CD4-positive, alpha-beta T cell treated with Interferon alpha-2 for 1 hour (primary cell): ENCODE measurements at regions not wholly inside any gene's neighbourhood (a gene's known extent, or its start where the extent isn't known, plus 50 kb on each side); places are given as distances from the start of the nearest gene placed in this dataset.
"Not testable (repeated sequence)": the region's sequence is repeated elsewhere in the genome, so short reads cannot be mapped to it uniquely, and the experiment has no call there.

Experiments
- DNase-seq, 2 donors: peaks; one replicate each; pipeline ENCODE4 v3.0.0-alpha.2; 2020 to 2022

DNA sequence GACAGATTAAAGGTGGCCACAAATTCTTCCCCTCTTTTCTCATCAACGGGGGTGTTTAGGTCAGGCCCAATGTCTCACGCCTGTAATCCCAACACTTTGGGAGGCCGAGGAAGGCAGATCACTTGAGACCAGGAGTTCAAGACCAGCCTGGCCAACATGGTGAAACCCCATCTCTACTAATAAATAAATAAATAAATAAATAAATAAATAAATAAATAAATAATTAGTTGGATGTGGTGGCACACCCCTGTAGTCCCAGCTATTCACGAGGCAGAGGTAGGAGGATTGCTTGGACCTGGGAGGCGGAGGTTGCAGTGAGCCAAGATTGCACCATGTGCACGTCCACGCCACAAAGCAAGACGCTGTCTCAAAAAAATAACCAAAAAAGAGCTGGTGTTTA is 180.7 kb downstream of the FASLG start:
- not testable (repeated sequence) for DNase-seq

DNA sequence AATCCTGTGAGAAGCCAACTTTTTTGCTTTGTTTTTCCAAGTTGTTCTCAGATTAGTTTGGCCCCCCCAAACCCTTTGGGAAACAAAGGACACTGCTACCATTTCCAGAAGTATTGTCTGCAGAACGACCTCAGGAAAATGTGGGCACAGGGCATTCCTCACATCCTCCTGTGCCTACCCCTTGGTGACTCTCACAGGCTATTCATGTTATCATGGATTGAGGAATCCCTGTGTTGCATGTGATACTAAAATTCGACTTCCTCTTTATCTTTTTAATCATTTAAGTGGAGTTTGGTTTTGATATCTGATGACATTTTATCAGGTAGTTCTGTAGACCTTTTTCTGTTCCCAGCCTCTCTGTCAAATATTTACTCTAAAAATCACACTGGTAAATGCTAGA is 184.5 kb downstream of the FASLG start:
- no peak for DNase-seq

DNA sequence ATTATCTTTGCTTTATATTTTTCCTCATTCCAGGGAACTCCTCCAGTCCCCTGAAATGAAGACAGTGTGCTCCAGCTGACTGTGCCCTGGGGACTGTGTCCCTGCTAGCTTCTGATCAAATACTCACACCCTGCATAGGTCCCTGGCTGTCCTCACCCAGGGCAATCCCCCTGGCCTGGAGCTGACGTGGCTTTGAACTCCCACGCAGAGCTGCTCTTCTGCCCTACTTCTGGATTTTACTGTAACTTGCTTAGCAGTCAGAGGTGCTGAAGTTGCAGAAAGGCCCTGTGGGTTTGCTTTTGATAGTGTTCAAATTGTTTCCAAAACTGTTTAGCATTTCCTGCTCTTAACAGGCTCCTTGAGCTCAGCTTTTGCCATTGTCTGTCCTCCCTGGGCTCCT is 186.5 kb downstream of the FASLG start:
- peak; percentile 6 to 56 for DNase-seq

DNA sequence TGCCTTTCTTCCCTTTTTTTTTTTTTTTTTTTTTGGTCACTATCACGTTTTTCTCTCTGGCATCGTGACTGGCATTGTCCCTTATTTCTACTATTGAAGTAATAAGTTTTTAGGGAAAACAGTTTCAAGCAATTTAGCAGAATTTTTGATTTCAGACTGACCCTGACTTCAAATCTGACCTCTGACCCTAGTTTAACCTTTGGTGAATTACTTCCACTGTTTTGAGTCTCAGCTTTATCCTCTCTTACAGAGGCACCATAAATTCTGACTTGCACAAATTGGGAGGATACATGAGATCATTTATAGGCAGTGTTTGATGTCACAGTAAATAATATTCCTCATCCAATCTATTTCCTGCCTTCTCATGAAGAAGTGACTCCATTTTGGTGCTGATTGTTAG is 187.0 kb downstream of the FASLG start:
- DNase-seq = no peak

DNA sequence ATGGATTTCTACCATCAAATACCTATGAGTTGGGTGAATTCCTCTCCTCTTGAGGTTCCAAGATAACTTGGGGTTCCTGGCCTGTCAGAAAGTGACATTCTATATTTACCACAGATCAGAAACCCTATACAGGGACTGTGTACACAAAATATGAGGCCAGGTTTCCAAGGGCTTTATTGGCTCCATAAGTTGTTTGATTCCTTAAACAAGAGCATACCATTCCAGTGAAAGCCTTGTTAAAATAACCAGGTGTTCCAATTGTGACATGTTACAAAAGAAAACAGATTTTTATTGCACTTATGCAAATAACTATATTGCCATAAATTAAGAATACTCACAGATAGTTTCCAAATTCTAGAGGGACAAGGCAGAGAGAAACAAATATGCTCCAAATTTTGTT is 188.9 kb downstream of the FASLG start:
- DNase-seq = not testable (repeated sequence)

DNA sequence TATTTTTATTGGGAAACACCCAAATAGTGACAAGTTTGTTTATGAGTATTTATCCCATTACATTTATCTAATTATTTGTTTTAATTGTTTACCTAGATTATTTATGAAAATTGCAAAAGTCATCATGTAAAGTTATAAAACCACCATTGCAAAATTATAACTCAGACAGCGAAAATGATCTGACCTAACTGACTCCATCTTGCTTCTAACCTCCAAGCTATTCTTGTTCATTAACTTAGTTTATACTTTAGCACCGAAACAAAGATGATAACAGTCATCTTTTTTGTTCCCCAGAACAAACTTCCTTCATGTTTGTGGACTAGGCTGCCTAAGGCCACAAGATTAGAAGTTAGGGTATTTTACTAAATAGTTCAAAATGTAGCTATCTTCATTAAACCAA is 190.8 kb downstream of the FASLG start:
- DNase-seq = no peak

DNA sequence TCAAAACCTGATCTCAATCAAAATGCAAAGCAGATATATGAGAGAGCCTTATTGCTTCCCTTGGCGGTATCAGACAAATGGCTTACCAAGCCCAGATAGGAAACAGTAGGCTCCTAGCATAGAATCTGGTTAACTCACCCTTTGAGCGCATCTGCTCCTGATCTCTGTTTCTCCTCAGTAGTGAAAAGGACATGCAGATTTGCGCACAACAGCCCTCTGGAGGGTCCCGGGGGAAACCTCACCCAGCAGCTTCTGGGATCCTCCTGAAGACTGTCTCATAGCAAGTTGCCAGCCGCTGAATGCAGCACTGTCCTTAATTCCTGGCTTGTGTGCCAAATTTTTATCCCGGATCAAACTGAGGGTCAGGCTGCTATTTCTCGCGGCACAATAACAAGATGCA is 192.2 kb downstream of the FASLG start:
- DNase-seq = no peak

DNA sequence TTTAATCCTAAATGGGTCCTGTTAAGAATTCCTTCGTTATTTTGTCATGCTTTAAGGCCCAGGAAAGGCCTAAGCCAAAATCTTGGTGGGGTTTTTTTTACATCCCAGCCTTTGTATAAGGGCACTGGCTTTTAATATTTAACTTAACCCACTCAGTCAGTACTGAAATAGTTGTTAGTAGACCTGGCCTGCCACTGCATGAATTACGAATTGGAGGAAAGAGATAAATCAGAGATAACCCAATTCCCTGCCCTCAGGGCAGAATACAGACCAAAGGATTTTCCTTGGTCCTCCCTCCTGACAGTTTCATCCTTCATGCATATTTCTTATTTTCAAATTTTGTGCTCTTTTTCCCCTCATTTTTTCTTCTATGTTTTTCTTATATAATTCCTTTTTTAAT is 193.0 kb downstream of the FASLG start:
- DNase-seq = no peak

DNA sequence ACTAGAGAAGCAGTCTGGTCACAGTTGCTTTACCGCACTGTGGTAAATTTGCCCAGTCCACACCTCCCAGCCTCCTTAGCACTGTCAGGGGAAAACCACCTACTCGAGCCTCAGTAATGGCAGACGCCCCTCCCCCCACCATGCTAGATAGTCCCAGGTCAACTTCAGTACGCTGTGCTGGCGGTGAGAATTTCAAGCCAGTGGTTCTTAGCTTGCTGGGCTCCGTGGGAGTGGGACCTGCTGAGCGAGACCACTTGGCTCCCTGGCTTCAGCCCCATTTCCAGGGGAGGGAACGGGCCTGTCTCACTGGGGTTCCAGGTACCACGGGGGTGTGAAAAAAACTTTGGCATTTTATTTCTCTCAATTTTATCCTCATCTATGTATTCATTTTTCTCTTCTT is 194.8 kb downstream of the TNFSF18 start:
- not testable (repeated sequence) for DNase-seq

DNA sequence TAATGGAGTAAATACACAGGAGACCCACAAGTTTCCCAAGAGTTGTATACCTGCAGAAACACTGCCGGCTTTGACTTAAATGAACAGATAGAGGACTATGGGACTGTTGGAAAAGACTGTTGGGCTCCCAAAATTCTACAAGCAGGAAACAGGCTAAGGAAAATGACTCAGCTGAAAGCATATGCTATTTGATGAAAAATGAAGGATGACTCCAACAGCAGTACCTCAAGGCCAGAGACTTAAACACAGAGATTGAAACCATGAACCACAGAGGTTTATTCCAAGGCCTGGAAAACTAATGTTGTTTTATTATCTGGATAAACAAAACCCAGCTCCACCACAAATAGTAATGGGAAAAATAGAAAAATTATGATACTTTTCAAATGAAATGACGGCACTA is 187.7 kb downstream of the TNFSF18 start:
- no peak for DNase-seq

DNA sequence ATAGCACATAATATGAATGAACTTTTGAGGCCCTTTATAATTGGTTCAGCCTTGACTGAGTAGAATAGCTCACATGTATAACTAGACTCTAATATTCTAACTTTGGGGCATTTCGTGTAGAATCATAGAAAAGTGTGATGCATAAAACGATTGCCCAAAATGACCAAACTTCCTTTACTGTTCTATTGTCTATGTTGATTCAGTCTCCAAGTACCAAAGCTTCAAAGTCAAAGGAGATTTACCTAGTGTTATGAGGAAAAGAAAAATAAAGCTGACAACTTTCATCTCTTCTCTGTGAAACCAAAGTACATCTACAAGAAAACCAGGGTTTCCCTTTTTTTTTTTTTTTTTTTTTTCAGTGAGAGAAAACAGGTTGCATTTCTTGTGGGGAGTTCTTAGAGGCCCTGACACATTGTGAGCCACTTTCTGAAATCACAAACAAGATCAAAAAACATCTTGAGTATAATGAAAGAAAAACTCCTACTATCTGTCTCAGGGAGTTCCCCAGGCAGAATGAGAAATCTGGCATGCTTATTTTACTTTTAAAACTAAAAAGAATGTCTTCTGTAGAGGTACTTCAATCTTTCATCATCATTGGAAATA is 183.4 kb downstream of the TNFSF18 start:
- peak in 1 of 2 donors; percentile 37 for DNase-seq

DNA sequence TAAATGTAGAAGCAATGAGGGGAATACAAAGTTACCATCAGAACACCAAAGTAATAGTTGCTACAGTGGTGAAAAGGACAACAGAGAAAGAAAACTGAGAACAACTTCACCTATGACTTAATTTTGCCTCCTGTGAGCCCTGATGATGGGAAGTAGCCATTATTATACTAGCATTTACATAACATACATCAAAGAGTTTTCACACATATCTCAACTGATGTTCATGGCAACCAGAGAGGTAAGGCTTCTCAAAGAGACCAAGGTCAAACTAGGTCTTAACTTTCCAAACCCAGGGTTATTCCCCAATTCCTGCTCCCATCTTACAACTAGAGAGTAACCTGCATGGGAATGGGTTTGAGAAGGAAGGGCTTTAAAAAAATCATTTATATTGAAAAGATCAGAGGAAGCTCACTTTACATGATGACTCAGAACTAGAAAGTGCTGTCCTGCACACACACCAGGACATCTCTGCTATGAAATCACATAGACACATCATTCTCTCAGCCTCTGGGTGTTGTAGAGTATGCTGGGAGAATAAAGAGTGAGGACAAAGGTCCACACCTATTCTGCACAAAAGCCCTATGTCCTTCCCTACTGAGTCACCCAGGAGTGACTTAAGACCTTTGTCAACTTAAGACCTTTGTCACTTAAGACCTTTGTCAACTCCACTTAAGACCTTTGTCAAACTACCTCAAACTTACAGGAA is 179.7 kb downstream of the TNFSF18 start:
- DNase-seq = no peak

DNA sequence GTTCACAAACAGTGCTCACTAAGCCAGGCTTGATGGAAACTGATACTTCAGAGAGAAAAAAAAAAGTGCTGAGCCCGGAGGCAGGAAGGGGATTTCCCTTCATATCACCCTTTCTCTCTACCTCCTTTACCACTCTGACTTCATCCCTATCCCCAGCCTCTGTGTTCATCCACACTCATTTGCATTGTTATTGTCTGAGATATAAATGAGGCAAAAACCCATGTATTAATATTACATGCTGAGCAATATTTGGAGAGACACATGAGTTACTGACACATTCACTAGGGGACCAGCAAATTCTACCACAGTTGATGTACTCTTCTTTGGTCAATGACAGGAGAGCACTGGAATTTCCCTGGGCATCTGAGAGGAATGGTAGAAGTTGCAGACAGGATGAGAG is 175.8 kb downstream of the TNFSF18 start:
- no peak for DNase-seq

DNA sequence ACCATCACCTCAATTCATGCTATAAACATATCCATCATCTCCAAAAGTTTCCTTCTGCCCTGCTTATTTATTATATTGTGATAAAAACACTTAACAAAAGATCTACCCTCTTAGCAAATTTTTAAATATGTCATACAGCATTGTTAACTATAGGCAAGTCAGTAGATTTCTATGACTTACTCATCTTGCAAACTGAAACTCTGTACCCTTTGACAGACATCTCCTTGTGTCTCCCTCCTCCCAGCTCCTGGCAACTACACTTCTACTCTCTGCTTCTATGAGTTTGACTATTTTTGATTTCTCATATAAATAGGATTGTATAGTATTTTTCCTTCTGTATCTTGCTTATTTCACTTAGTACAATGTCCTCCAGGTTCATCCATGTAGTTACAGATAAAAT is 174.8 kb downstream of the TNFSF18 start:
- DNase-seq = no peak

DNA sequence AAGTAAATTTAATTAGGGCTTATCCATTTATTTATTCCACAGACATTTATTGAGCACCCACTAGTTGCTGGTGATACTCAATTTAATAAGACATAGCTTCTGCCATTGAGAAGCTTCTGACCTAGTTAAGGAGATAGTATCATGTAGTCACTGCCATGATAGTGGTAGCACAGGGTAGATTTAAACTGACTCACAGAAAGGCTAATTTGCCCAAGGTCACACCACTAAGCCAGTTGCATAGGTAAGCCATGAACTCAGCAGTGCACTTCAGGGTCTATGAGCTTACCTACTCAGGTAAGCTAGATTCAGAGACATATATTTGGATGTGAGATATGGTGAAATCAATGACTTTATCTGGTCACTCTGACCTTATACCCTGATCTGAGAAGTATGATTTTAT is 168.4 kb downstream of the TNFSF18 start:
- no peak for DNase-seq

DNA sequence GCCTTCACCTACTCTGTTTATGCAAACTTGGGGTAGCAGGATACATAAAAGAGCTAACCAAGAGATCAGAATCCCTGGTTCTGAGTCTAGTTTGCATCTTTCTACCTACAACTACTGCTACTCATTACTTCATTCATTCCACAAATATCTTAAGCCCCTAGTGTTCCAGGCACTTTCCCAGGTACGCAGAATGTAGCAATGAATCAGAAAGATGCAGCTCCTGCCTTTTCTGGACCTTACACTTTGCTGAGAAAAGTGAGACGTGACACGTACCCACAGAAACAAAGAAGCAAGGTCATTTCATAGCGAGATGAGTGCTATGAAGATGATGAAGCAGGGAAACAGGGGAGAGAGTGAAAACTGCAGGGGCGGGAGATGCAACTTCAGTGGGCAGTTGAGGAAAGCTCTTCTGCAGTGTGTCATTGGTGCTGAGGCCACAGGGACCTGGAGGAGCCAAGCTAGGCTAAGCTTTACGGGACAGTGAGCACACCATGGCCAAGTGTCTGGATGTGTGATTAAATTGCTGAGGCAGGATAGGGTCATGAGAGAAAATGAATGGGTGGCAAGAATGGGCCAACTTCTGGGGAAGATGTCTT is 167.9 kb downstream of the TNFSF18 start:
- no peak for DNase-seq

DNA sequence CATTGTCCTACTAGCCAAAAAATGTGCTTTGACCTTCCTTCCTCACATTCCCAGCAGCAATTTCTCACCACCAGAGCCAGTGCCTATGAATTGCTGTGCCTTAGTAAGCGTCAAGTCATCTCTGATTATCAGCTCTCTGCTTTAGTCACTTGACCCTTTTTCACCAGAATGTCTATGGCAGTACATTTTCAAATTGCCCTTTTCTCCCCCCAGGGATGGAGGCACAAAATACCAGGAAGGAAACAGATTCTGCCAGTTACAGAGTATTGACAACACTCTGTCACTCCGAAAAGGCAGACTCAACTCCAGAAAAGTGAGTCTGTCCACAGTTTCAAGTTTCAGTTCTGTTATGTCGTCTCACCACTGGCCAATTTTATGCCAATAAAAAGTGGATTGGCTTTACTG is 167.4 kb downstream of the TNFSF18 start:
- DNase-seq = no peak

DNA sequence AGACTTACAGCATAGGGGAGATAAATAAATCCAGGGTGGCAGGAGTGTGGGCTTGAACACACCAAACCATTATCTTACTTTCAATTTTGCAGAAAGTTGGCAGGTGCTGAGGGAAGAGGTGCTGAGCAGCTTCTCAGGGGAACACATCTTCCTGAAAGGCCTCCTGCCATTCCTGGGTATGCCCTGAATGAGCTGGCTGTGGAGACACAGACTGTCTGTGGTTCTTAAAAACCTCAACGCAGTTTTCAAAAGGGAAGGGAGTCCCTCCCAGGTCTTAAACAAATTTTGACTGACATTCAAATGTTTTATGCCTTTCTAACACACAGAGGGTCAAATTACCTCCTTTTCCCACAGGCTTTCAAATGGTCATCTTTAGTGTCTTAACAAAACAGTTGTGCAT is 166.9 kb downstream of the TNFSF18 start:
- no peak for DNase-seq

DNA sequence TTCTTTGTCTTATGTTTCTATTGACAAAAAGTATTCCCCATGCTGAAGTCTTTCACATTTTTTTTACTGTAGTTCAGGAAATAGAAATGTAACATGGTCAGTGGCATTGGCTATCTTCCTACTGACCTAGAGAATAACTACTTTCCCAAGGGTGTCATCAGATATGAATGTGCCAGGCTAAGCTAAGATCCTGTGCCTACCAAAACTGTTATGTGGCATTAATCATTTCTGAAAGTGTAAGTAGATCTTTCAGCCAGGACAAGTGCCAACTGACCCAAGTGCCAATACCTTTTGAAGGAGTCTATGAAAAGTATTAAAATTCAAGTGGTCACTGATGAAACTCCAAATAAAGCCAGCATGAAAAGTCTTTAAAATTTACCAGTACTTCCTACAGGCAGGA is 165.3 kb downstream of the TNFSF18 start:
- no peak for DNase-seq

DNA sequence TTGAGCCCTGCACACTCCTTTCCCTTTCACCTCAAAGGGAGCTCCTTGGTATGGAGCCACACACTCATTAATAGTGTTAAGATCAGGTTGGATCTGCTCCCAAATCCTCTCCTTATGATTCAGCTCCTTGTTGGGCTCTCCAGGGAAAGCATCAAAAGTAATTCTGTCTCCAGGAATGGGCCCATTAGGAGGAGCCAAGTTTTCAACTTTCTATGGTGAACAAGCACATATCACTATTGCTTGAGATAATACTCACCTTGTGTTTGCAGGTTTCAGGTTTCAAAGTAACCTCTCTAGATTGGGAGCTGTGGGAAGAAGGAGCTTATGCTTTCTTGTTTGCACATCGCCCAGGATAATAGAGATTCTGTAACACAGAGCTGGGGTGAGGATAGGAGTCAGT is 164.8 kb downstream of the TNFSF18 start:
- DNase-seq = no peak

DNA sequence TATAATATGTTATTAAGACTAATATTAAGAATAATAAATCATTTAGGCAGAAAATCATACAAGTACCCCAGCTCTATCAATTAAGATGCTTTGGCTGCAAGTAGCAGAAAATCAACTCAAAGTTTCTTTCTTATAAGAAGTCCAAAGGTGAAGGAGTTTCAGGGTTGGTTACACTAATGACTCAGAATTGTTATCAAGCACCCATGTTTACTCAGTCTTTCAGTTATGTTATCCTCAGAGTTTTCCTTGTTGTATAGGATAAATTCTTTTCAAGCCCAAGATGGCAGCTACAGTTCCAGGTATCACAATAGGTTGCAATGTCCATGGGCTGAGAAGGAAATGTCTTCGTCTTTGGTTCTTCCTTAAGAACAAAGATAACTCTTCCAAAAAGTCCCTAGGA is 163.6 kb downstream of the TNFSF18 start:
- no peak for DNase-seq

DNA sequence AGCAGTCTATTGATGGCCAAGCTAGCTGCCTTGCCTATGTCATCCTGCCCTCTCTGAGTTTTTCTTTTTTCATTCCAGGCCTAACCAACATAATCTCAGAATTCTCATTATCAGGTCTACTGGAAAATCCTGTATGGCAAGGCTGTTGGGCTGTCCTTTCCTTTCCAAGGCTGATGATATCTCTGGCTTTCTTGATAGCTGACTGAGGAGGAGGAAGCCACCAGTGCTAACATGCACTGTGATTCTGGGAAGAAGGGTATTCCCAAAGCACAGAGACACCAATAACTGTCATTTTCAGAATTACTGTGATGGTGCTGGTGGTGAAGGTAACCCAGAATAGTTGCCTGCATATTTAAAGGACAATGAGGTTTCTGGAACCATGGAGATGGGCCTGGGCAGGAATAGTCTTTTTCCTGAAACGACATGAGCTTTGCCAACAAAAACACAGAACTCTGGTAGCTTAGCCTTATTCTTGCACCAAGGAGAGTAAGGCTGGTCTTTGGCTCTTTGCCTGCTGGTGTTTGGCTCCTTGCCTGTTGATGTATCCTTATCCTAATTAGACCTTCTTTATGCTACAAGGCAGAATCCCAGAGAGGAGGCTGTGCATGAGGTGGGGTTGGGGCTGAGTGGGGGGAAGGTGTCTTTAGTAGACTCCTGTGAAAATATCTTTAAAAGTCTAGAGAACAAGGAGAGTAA is 157.4 kb downstream of the TNFSF18 start:
- no peak for DNase-seq

DNA sequence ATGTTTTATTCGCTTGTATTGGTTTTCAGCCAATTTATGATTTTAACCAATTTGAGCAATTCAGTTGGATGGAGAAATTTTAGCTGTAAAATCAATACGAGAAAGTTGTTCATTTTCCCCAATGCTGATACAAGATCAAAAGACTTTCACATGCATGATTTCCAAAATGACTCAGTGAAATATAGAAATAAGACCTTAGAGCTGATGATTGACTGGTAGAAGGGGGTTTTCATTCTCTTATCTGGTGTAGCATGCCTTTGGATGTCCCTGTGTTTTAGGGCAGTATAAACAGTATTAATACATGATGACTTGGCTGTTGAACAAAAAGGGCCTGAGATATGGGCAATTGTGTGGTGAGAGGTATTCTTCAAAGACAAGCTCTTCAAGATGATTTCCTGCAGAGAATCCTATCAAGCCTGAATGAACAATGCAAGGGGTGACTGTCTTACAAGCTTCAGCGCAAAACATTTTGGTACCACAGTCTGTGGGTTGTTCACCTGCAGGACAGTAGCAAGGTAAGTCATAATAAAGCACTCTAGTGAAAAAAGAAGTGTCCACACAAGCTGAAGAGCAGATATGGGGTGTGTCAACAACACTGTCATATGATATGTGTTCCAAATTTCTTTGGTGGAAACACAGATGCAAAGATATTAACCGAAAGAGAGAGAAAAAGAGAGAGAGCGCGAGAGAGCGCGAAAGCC is 156.2 kb downstream of the TNFSF18 start:
- DNase-seq = peak in 1 of 2 donors; percentile 22
